Stimulated activated CD4-positive, alpha-beta T cell treated with anti-CD3 and anti-CD28 coated beads, Interleukin-4, amount 100 ng/mL, for 24 hours (primary cell): ENCODE measurements at regions not wholly inside any gene's neighbourhood (a gene's known extent, or its start where the extent isn't known, plus 50 kb on each side); places are given as distances from the start of the nearest gene placed in this dataset.

Experiments used
- DNase-seq: peaks from one replicate; pipeline ENCODE4 v3.0.0-alpha.2; 2020

DNA sequence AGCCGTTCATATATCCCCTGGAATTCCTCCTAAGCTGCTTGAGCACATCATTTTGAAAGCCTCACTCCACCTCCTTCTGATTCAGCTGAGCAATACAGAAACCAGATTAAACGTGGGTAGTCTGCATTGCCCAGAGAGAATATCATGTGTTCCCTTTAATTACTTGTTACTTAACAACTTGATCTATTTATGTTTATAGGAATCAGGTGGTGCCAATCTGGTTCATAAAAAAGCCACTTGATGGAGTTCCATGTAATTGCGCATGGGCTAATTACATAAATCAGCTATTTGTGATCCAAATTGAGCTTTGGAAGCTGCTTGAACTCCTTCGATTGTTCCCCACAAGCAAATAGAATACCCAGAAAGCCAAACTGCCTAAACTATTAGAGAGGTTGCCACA lies 114.7 kb upstream of the ADCY1 start:
- DNase-seq = no peak

DNA sequence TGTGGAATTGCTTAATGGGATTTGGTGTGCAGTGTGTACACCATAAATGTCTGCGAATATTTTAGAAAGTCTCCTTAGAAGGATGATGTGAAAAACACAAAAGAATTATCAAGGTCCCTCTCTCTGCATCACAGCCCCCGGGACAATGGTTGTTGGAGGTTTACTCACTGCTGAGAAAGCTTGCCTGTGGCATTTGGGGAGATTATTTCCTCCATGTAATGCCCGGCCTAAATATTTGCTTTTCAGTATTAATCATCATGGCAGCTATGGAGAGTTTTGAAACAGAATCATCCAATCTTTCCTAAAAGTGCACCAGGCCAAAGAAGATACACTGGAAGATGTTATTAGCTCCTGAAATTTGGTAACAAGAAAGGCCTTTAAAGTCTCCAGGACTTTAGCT lies 113.8 kb upstream of the ADCY1 start:
- DNase-seq = no peak

DNA sequence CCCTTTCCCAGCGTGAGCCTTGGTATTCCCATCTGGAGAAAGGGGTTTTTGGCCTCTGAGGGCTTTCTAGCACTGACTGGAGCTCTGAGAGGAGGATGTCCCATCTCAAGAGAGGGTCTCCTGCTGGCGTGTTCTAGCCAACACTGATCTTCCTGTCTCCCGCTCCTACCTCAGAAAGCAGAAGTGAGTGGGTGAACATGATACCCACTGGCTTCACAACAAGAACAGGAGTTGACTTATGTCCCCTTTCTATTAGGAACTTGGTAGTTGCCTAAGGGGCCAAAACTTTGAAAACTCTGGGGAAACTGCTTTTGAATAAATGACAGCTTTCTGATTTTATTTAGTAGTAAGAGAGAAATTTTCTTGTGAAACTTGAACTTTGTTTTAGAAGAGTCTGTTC lies 113.1 kb upstream of the ADCY1 start:
- no peak for DNase-seq

DNA sequence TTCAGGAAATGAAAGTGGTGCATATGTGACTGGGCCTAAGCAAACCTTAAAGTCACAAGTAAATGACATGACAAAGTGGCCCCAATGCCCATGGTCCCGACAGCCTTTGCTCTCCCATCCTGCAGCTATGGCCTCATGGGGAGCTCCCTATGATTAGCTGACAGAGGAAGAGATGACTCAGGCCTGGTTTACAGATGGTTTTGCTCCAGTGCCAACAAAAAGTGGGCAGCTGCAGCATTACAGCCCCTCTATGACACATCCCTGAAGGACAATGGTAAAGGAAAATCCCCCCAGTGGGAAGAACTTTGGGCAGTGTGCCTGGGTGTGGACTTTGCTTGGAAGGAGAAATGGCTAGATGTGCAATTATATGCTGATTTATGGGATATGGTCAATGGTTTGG lies 105.1 kb upstream of the ADCY1 start:
- no peak for DNase-seq

DNA sequence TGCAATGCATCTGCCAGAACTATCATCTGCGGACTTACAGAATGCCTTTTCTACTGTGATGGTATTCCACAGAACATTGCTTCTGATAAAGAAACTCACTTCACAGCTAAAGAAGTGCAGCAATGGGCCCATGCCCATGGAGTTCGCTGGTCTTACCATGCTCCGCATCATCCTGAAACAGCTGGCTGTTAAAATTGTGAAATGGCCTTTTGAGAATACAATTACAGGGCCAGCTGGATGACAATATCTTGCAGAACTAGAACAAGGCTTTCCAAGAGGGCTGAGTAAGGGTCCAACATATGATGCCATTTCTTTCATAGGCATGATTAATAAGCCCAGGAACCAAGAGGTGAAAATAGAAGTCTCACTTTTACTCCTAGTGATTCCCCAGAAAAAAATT lies 104.1 kb upstream of the ADCY1 start:
- no peak for DNase-seq

DNA sequence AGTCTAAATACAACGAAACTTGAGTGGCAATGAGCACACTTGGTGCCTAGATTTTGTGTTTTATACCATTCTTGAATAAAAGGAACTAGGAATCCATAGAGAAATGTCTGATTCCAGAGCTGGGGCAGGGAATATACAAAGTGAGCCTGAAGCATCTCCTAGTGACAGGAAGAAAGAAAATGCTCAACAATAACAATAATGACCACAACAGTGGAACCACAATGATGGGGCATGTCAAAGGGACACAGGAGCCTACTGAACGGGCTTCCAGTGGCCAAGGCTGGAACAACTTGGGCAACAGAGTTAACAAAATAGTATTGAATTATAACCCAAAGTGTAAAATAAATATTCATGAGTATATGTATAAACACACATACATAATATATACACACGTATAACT lies 94.4 kb upstream of the ADCY1 start:
- DNase-seq = no peak

DNA sequence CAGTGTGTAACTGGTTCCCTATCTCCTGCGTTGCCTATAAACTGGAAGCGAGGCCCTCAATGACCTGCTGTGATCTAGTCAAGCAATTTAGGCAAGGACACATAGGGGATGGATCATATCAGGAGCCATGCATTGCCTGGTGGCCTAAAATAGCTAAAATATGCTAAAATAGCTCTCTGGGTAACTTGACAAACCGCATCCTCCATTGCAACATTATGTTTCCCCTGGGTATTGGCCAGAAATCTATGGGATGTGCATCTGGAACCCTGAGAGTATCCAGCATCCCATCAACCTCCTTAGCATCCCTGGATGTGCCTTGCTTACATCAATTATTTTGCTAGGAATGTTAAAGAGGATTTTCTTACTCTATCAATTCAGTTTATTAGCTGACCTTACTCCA lies 91.7 kb upstream of the ADCY1 start:
- DNase-seq = no peak

DNA sequence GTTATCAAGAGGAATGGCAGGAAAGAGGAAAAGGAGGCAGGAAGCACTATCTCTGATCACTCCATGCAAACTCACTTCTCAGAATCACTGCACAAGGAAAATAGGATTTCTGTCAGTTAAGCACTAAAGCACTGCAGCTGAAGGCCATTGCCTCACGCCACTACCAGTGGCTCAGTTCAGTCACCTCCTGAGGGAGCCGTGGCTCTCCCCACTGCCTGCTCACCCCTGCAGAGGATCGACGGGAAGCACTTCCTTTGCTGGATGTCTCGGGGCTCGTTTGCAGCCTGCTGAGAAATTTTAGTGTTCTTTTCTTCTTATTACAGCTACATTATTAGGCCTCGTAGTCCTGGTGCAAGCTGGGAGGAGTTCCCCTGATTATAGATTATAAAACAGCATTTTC lies 90.1 kb upstream of the ADCY1 start:
- no peak for DNase-seq

DNA sequence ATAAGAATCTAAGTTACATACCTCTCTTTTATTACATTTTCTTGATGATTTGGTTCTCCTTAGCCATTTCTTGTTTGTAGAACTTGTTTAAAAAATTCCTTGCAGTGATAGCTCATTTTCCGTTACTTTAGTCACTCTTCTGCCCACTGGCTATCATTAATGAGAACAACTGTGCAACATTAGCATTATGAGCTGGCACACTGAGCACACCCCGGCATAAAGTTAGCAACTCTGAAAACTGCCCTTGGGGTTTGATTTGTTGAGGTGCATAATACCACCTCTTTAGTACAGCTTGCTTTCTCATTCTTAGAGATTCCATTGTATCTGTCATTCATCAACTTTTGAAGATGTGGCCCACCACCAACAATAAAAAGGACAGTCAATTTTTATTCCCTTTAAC lies 87.6 kb upstream of the ADCY1 start:
- DNase-seq = no peak

DNA sequence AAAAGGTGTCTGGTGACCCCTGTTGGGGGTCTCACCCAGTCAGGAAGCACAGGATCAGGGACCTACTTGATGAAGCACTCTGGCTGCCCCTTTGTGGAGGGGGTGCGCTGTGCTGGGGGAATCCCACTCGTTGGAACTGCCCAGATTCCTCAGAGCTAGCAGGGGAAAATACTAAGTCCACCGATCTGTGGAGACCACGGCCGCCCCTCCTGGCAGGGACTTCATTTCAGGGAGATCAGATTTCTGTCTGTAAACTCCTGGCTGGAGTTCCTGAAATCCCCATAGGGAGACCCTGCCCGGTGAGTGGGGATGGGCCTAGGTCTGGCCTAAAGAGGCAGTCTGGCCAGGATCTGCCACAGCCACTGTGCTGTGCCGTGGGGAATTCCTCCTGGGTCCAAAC lies 79.3 kb upstream of the ADCY1 start:
- DNase-seq = no peak

DNA sequence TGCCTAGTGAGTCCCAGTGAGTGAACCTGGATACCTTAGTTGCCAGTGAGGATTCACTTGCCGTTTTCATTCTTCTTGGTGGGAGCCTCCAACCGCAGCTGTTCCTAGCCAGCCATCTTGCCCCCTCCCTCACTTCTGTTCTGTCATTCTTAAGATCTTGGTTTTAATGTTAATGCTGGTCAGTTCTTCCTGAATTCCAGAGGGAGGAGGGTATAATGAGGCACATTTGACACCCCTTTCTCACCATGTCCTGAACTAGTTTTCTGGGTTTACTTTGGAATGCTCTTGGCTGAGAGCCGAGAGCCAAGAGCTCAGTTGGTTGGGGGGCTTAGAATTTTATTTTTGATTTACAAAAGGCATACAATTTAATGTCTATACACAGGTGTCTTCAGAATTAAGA lies 78.5 kb upstream of the ADCY1 start:
- DNase-seq = no peak

DNA sequence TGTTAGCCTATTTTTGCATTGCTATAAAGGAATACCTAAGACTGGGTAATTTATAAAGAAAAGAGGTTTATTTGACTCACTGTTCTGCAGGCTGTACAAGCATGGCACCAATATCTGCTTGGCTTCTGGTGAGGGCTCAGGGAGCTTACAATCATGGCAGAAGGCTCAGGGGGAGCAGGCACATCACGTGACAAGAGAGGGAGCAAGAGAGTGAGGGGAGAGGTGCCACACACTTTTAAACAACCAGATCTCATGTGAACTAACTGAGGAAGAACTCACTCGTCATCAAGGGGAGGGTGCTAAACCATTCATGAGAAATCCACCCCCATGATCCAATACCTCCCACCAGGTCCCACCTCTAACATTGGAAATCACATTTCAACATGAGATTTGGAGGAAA lies 73.9 kb upstream of the ADCY1 start:
- no peak for DNase-seq

DNA sequence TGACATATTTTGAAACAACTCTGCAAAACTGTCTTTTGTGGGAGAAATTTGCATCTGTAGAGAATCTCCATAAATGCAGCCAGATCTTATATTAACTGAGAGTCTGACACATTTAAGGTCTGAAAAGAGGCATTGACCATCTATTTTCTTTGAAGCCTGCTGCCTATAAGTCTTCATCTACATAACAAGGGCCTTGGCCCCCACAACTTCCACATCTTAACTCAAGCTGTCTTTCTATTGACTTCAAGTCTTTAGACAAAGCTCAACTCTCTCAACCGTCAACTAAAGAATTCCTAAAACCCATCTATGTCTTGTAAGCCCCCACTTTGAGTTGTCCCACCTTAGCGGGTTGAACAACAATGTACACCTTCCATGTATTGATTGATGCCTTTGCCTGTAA lies 72.4 kb upstream of the ADCY1 start:
- DNase-seq = no peak

DNA sequence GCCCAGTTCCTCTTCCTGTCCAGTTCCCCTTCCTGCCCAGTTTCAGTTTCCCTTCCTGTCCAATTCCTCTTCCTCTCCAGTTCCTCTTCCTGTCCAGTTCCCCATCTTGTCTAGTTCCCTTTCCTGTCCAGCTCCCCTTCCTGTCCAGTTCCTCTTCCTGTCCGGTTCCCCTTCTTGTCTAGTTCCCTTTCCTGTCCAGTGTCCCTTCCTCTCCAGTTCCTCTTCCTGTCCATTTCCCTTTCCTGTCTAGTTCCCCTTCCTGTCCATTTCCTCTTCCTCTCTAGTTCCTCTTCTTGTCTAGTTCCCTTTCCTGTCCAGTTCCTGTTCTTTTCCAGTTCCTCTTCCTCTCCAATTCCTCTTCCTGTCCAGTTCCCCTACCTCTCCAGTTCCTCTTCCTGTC lies 68.1 kb upstream of the ADCY1 start:
- no peak for DNase-seq

DNA sequence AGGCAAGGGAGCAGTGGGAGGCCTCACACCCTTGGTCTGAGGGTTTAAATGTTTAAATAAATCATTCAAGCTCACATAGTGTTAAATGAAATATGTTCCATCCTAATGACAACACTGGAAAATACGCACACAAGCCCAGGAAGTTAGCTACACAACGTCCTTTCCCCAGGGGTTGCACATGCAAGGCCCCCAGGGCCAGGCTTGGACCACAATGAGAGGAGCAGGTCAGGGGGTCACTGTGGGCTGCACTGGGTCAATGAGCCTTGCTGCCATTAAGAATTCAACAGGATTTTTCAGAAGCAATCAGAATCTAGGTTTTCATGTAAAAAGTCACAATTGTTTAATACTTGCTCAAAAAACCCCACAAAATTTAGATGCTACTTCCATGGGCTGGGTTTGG lies 64.9 kb upstream of the ADCY1 start:
- no peak for DNase-seq

DNA sequence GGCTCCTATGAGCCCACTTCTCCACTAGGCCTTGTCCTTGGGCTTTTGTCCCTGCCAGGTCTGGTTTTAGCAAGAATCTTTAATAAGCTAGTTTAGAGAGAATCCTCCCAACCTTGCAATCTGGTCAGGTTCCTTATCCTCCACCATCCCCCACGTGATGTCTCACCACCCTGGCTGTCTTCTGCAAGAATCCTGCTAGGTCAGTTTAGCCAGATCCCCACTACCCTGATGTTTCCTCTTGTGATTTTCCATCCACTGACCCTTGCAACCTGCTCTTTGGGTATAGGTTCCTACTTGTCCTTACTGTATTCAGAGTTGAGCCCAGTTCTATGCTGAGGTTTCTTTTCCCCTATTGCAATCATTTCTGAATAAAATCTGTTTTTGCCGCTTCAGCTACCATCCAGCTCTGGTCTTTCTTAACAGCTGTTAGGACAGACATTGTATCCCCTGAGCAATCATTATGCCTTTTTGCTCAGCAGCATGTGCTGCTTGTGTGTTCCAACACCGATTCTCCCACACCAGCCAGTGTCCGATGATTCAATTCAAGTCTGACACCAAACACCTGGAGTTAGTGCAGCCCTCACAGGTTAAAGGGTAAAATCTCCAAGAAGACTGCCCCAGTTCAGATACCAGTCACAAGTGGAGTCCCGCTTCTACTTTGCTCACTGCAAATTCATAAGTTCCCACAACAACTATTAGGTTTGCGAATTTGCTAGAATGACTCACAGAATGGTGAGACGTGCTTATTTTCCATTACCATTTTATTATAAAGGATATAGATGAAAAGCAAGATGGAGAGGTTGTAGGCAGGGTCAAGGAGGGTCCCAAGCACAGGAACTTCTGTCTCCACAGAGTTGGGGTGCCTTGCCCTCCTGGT lies 62.2 kb upstream of the ADCY1 start:
- no peak for DNase-seq

DNA sequence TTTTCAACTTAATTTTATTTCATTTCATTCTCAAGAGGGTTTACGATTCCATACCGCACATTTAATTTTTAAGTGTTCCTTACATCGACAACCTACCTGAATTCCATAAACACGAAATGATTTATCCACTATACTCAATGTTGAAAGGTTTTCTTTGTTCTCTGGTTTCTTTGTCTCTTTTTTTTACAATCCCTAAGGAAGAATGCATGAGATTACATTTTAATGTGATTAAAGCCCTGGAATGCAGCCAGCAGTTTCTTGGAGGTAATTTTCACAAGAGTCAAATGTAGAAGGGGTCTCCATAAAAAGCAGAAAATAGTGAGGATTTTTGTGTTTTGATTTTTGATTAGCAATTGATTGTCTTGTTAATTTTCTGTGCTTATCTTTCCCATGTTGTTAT lies 59.2 kb upstream of the ADCY1 start:
- no peak for DNase-seq

DNA sequence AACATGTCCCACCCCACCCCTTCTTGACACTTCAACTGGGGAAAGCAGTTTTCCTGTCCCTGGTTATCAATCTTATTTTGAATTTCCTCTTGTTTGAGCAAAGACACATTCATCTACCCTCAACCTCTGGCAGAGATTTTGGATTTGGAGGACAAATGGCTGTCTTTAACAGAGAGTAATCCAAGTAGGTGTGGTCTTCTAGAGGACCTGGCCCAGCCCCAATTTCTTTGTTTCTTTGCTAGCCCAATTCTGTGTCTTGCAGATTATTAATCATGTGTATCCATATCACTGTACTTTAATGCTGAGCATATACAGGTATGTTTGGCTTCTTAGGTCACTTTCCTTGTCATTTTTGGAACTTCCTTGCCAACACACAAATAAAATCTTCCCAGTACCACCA lies 58.8 kb upstream of the ADCY1 start:
- no peak for DNase-seq
